Caco-2 (cell line): ENCODE measurements at regions not wholly inside any gene's neighbourhood (a gene's known extent, or its start where the extent isn't known, plus 50 kb on each side); places are given as distances from the start of the nearest gene placed in this dataset.
"Not testable (repeated sequence)": the region's sequence is repeated elsewhere in the genome, so short reads cannot be mapped to it uniquely, and the experiment has no call there.

Source experiments
- BruUV-seq: library from RNA; stranded (reverse); fragments of 400-500 nt; replicated peaks from 2 replicates; lab custom pipeline; 2021; lab: Mats Ljungman, UMichigan
- CTCF ChIA-PET: fragments of 300-600 bp; sonication (Branson Sonifier 250); formaldehyde crosslinking; loops from one replicate; lab custom pipeline; 2022; ENCODE audit warnings: antibody characterized with exemption; lab: Charles Lee
- POLR2A ChIA-PET: fragments of 300-600 bp; sonication (Branson Sonifier 250); formaldehyde crosslinking; loops from one replicate; lab custom pipeline; 2022; ENCODE audit warnings: antibody characterized with exemption; lab: Charles Lee
- DNase-seq, 2 experiments: peaks; one replicate each; pipeline versions ENCODE4 v3.0.0 to v3.0.0-alpha.2; 2020 to 2022
- H3K27me3 ChIP-seq: replicated peaks from 2 replicates; pipeline ENCODE4 v1.6.0; 2011; ENCODE audit warnings: low read length; ENCODE audit not compliant: control insufficient read depth, insufficient read depth
- H3K36me3 ChIP-seq: 2 replicates; pipeline ENCODE4 v1.5.1; 2011; ENCODE audit warnings: low read length; ENCODE audit not compliant: control insufficient read depth, insufficient read depth
- H3K4me1 ChIP-seq: fragments of 250-450 bp; sonication (Bioruptor Pico); 2 replicates; pipeline ENCODE4 v1.5.1; 2020; ENCODE audit warnings: mild to moderate bottlenecking
- H3K4me3 ChIP-seq: 2 replicates; pipeline ENCODE4 v1.5.1; 2011; ENCODE audit warnings: low read depth, mild to moderate bottlenecking, control low read depth, low read length
- H3K9me3 ChIP-seq: fragments of 250-450 bp; sonication (Bioruptor Pico); 2 replicates; pipeline ENCODE4 v1.5.1; 2020; ENCODE audit warnings: mild to moderate bottlenecking, moderate library complexity
- H3K27ac Mint-ChIP-seq: one replicate; pipeline ENCODE4 v1.8.0; 2022; ENCODE audit warnings: mixed read lengths; ENCODE audit not compliant: unreplicated experiment
- H3K27me3 Mint-ChIP-seq: one replicate; pipeline ENCODE4 v1.8.0; 2022; ENCODE audit warnings: mixed read lengths; ENCODE audit not compliant: insufficient read depth, unreplicated experiment
- H3K36me3 Mint-ChIP-seq: one replicate; pipeline ENCODE4 v1.8.0; 2022; ENCODE audit warnings: mild to moderate bottlenecking, mixed read lengths; ENCODE audit not compliant: insufficient read depth, unreplicated experiment
- H3K4me1 Mint-ChIP-seq: one replicate; pipeline ENCODE4 v1.8.0; 2022; ENCODE audit warnings: low read depth, mixed read lengths; ENCODE audit not compliant: unreplicated experiment
- H3K4me3 Mint-ChIP-seq: one replicate; pipeline ENCODE4 v1.8.0; 2022; ENCODE audit warnings: mild to moderate bottlenecking, moderate library complexity, mixed read lengths; ENCODE audit not compliant: unreplicated experiment
- H3K9me3 Mint-ChIP-seq: one replicate; pipeline ENCODE4 v1.8.0; 2022; ENCODE audit warnings: mixed read lengths; ENCODE audit not compliant: unreplicated experiment
- CTCF ChIP-seq, 2 experiments: fragments of 200-600 bp in 1 of 2; IDR thresholded peaks; 1 replicate in 1 of 2; 2 replicates in 1 of 2; pipeline versions ENCODE4 v1.5.1 to v1.8.0; 2011 to 2022; ENCODE audit warnings: antibody characterized with exemption in 1 of 2, control low read depth in 1 of 2, inconsistent platforms in 1 of 2, low read depth in 1 of 2, low read length in 1 of 2, mild to moderate bottlenecking in 1 of 2, moderate library complexity in 1 of 2; ENCODE audit not compliant: insufficient read depth in 1 of 2, severe bottlenecking in 1 of 2, unreplicated experiment in 1 of 2
- intact Hi-C: fragments of 100-400 bp; cut with micrococcal nuclease; formaldehyde crosslinking; loops from one replicate; pipeline ENCODE4 v1.10.0; 2022; ENCODE audit not compliant: unreplicated experiment

GRCh38 chr17:70599198-70599597 is 429.9 kb downstream of the KCNJ2 start:
- DNase-seq = no peak
- ChIA-PET CTCF (no interaction called here), POLR2A (no interaction called here)
- Mint-ChIP-seq H3K4me3 (no peak overlapping the region), H3K27ac (no peak overlapping the region), H3K36me3 (no peaks in the 10 kb centered on the region), H3K27me3 (no peaks in the 10 kb centered on the region), H3K4me1 (peaks cover 7% of the 10 kb centered on the region), H3K9me3 (no peaks in the 10 kb centered on the region)
- H3K36me3 ChIP-seq = no peaks in the 10 kb centered on the region
- intact Hi-C loops = no loop called here
- no peak overlapping the region for H3K4me3 ChIP-seq
- BruUV-seq = no TSS peak
- 0 out of 2 replicates have a peak, but pooled peaks cover 1% of the 10 kb centered on the region for H3K27me3 ChIP-seq
- no peak for TF ChIP-seq CTCF (IDR thresholded peaks at IDR 0.05; ENCODE audit: insufficient read depth in 1 of 2, low read depth in 1 of 2, low read length in 1 of 2, severe bottlenecking in 1 of 2, unreplicated experiment in 1 of 2)
- no peaks in the 10 kb centered on the region for H3K9me3 ChIP-seq
- H3K4me1 ChIP-seq = no peaks in the 10 kb centered on the region

- H3K9me3 ChIP-seq, H3K36me3 Mint-ChIP-seq, H3K4me3 ChIP-seq, POLR2A ChIA-PET, CTCF ChIA-PET, H3K4me1 Mint-ChIP-seq, H3K27me3 Mint-ChIP-seq, H3K36me3 ChIP-seq, DNase-seq, H3K27me3 ChIP-seq, H3K9me3 Mint-ChIP-seq, intact Hi-C loops, H3K27ac Mint-ChIP-seq, H3K4me3 Mint-ChIP-seq, BruUV-seq, H3K4me1 ChIP-seq: not testable (repeated sequence)
Observed at GRCh38 chr17:70599945-70600344, 430.6 kb downstream of the KCNJ2 start.

- ChIA-PET POLR2A (no interaction called here), CTCF (no interaction called here)
- H3K36me3 ChIP-seq = no peaks in the 10 kb centered on the region
Observed at GRCh38 chr17:70603226-70603625, 433.9 kb downstream of the KCNJ2 start.

More at GRCh38 chr17:70603226-70603625, 433.9 kb downstream of the KCNJ2 start:
- Histone ChIP-seq H3K4me3 (no peak overlapping the region), H3K9me3 (no peaks in the 10 kb centered on the region), H3K4me1 (peaks cover 7% of the 10 kb centered on the region; the same call in 1 of the 2 replicates), H3K27me3 (0 out of 2 replicates have a peak, but pooled peaks cover 1% of the 10 kb centered on the region)
- H3K27ac Mint-ChIP-seq = no peak overlapping the region
- no peak for DNase-seq
- no peaks in the 10 kb centered on the region for H3K36me3 Mint-ChIP-seq
- no peaks in the 10 kb centered on the region for H3K9me3 Mint-ChIP-seq
- BruUV-seq = no TSS peak
- H3K4me3 Mint-ChIP-seq = no peak overlapping the region
- intact Hi-C loops = no loop called here
- TF ChIP-seq CTCF (IDR thresholded peaks at IDR 0.05; ENCODE audit: insufficient read depth in 1 of 2, low read depth in 1 of 2, low read length in 1 of 2, severe bottlenecking in 1 of 2, unreplicated experiment in 1 of 2) = no peak
- H3K27me3 Mint-ChIP-seq = no peaks in the 10 kb centered on the region
- no peaks in the 10 kb centered on the region for H3K4me1 Mint-ChIP-seq
